ENCODE measurements at regions not wholly inside any gene's neighbourhood (a gene's known extent, or its start where the extent isn't known, plus 50 kb on each side); places are given as distances from the start of the nearest gene placed in this dataset.

- TF ChIP-seq CTCF (IDR thresholded peaks at IDR 0.05) (no peak), POLR2AphosphoS5 (IDR thresholded peaks at IDR 0.05; ENCODE audit: insufficient read depth in 1 of 2, low read depth in 1 of 2) (no peak), POLR2A (IDR thresholded peaks at IDR 0.05) (no peak)
Observed at GRCh38 chr3:103127737-103128136, 692.9 kb downstream of the ZPLD1 start.
